ENCODE measurements at regions not wholly inside any gene's neighbourhood (a gene's known extent, or its start where the extent isn't known, plus 50 kb on each side); places are given as distances from the start of the nearest gene placed in this dataset.

GRCh38 chr2:236977852-236978398, 107.8 kb upstream of the COPS8 start:
- H3K27me3 Mint-ChIP-seq (ENCODE audit: low read depth) = no peaks in the 10 kb centered on the region
- H3K36me3 Mint-ChIP-seq (ENCODE audit: low read depth) = no peaks in the 10 kb centered on the region
- H3K4me3 Mint-ChIP-seq = no peak overlapping the region
- H3K9me3 Mint-ChIP-seq = peaks cover 7% of the 10 kb centered on the region
- peaks cover 29% of the 10 kb centered on the region for H3K4me1 Mint-ChIP-seq
- no peak overlapping the region for H3K27ac Mint-ChIP-seq (ENCODE audit: unreplicated experiment)
- TF ChIP-seq, protein P1, sequence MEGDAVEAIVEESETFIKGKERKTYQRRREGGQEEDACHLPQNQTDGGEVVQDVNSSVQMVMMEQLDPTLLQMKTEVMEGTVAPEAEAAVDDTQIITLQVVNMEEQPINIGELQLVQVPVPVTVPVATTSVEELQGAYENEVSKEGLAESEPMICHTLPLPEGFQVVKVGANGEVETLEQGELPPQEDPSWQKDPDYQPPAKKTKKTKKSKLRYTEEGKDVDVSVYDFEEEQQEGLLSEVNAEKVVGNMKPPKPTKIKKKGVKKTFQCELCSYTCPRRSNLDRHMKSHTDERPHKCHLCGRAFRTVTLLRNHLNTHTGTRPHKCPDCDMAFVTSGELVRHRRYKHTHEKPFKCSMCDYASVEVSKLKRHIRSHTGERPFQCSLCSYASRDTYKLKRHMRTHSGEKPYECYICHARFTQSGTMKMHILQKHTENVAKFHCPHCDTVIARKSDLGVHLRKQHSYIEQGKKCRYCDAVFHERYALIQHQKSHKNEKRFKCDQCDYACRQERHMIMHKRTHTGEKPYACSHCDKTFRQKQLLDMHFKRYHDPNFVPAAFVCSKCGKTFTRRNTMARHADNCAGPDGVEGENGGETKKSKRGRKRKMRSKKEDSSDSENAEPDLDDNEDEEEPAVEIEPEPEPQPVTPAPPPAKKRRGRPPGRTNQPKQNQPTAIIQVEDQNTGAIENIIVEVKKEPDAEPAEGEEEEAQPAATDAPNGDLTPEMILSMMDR (conservative IDR thresholded peaks at IDR 0.05) = no peak
- DNase-seq (ENCODE audit: low read depth, low spot score) = no peak

DNA sequence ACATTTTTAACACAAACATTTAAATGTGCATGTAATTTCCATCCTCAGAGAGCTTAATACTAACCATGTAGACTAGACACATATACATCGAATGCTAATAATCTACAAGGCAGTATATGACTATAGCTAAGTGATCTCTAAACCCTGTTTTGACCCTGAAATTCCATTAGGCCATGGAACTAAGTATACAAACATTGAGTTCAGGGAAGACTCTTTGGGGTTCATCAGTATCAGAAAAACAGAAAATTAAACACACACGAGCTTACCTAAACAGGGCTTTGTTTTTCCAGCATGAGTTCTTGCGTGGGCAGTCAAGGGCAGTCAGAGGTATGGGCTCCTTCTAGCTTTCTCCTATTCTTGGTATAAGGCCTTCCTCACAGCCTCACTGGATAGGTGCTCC, 106.0 kb upstream of the COPS8 start:
- DNase-seq (ENCODE audit: low read depth, low spot score) = no peak
- H3K9me3 Mint-ChIP-seq = peaks cover 14% of the 10 kb centered on the region
- no peaks in the 10 kb centered on the region for H3K27me3 Mint-ChIP-seq (ENCODE audit: low read depth)
- no peak overlapping the region for H3K4me3 Mint-ChIP-seq
- peaks cover 18% of the 10 kb centered on the region for H3K4me1 Mint-ChIP-seq
- no peaks in the 10 kb centered on the region for H3K36me3 Mint-ChIP-seq (ENCODE audit: low read depth)
- H3K27ac Mint-ChIP-seq (ENCODE audit: unreplicated experiment) = no peak overlapping the region
- TF ChIP-seq, protein P1 (conservative IDR thresholded peaks at IDR 0.05) = no peak

- no peak overlapping the region for H3K4me3 Mint-ChIP-seq
- no peaks in the 10 kb centered on the region for H3K36me3 Mint-ChIP-seq (ENCODE audit: low read depth)
- H3K9me3 Mint-ChIP-seq = peaks cover 14% of the 10 kb centered on the region
- peaks cover 15% of the 10 kb centered on the region for H3K4me1 Mint-ChIP-seq
- TF ChIP-seq, protein P1 (conservative IDR thresholded peaks at IDR 0.05) = no peak
- H3K27me3 Mint-ChIP-seq (ENCODE audit: low read depth) = no peaks in the 10 kb centered on the region
- DNase-seq (ENCODE audit: low read depth, low spot score) = no peak
- H3K27ac Mint-ChIP-seq (ENCODE audit: unreplicated experiment) = no peak overlapping the region
These were observed 104.7 kb upstream of the COPS8 start for GRCh38 chr2:236980961-236981360.

DNA sequence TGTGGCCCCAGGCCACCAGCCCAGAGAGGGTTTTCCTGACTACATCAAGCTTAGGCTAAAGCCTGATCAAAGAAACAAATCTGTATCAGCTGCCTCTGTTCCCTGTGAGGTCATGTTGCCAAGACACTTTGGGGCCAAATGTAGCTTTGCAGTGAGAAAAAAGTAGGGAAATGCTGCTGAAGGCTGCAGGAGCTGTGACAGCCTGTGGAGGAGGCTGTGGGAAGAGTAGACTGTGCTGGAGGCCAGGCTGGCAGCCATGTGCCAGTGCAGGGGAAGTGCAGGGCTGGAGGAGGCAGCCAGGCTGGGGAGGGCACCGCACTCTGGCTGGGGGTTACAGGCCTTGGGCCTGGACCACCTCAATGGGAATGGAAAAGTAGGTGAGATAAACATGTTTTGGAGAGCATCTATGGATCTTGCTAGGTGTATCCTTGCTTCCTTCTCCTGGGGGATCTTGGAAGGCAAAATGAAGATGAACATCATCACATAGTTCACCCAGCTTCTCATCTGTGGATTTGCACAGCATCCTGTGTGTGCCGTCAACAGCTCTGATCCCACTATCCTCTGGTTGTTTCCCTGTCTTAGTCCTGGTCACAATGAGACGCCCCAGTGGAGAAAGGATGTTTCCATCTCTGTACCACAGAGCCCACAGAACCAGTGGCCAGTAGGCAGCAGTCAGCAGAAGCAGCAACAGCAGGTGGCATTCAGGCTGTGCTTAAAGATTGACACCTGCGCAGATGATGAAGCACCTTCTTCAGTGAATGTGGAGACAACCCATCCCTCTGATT, 103.8 kb upstream of the COPS8 start:
- peaks cover 8% of the 10 kb centered on the region for H3K4me1 Mint-ChIP-seq
- no peak for DNase-seq (ENCODE audit: low read depth, low spot score)
- no peak overlapping the region for H3K27ac Mint-ChIP-seq (ENCODE audit: unreplicated experiment)

GRCh38 chr2:236982693-236983455, 102.8 kb upstream of the COPS8 start:
- H3K4me1 Mint-ChIP-seq = no peaks in the 10 kb centered on the region
- H3K4me3 Mint-ChIP-seq = no peak overlapping the region
- H3K27me3 Mint-ChIP-seq (ENCODE audit: low read depth) = no peaks in the 10 kb centered on the region
- TF ChIP-seq, protein P1 (conservative IDR thresholded peaks at IDR 0.05) = no peak
- H3K9me3 Mint-ChIP-seq = peaks cover 14% of the 10 kb centered on the region
- peaks cover 2% of the 10 kb centered on the region for H3K36me3 Mint-ChIP-seq (ENCODE audit: low read depth)
- no peak overlapping the region for H3K27ac Mint-ChIP-seq (ENCODE audit: unreplicated experiment)
- DNase-seq (ENCODE audit: low read depth, low spot score) = no peak

More for the DNA sequence above, 103.8 kb upstream of the COPS8 start:
- Mint-ChIP-seq H3K36me3 (ENCODE audit: low read depth) (no peaks in the 10 kb centered on the region), H3K27me3 (ENCODE audit: low read depth) (no peaks in the 10 kb centered on the region), H3K9me3 (peaks cover 14% of the 10 kb centered on the region), H3K4me3 (no peak overlapping the region)
- TF ChIP-seq, protein P1 (conservative IDR thresholded peaks at IDR 0.05) = no peak

Data from neural crest cell (in vitro differentiated cells).